PC-9 (cell line): ENCODE measurements at regions not wholly inside any gene's neighbourhood (a gene's known extent, or its start where the extent isn't known, plus 50 kb on each side); places are given as distances from the start of the nearest gene placed in this dataset.

Experiments used
- BruUV-seq: library from RNA; stranded (reverse); fragments of 400-500 nt; replicated peaks from 2 replicates; lab custom pipeline; 2021; lab: Mats Ljungman, UMichigan
- CTCF ChIA-PET: fragments of 300-600 bp; sonication (Branson Sonifier 250); formaldehyde crosslinking; loops from one replicate; lab custom pipeline; 2022; ENCODE audit warnings: antibody characterized with exemption; lab: Charles Lee
- POLR2A ChIA-PET: fragments of 300-600 bp; sonication (Branson Sonifier 250); formaldehyde crosslinking; loops from one replicate; lab custom pipeline; 2022; ENCODE audit warnings: antibody characterized with exemption; ENCODE audit not compliant: unreplicated experiment; lab: Charles Lee
- DNase-seq, 2 experiments: peaks; one replicate each; pipeline versions ENCODE4 v3.0.0 to v3.0.0-alpha.2; 2015 to 2022; ENCODE audit warnings: mixed read lengths in 1 of 2
- H2AFZ ChIP-seq: fragments of 200-600 bp; sonication (generic); 2 replicates; pipeline ENCODE4 v1.8.1; 2017; ENCODE audit warnings: antibody characterized with exemption
- H3F3A ChIP-seq: fragments of 200-600 bp; sonication (generic); 2 replicates; pipeline ENCODE4 v1.8.1; 2017; ENCODE audit warnings: antibody characterized with exemption, mild to moderate bottlenecking, low read depth; ENCODE audit not compliant: insufficient read depth
- H3K27ac ChIP-seq: fragments of 200-600 bp; sonication (generic); 2 replicates; pipeline ENCODE4 v1.6.1; 2016; ENCODE audit warnings: mixed run types
- H3K27me3 ChIP-seq: fragments of 200-600 bp; sonication (generic); 2 replicates; pipeline ENCODE4 v1.6.1; 2016; ENCODE audit warnings: low read depth, mixed run types; ENCODE audit not compliant: insufficient read depth
- H3K36me3 ChIP-seq: fragments of 200-600 bp; sonication (generic); 2 replicates; pipeline ENCODE4 v1.6.1; 2016; ENCODE audit warnings: low read depth, mixed run types
- H3K4me1 ChIP-seq: fragments of 200-600 bp; sonication (generic); replicated peaks from 2 replicates; pipeline ENCODE4 v1.6.1; 2016; ENCODE audit warnings: mixed run types; ENCODE audit not compliant: insufficient read depth
- H3K4me2 ChIP-seq: fragments of 200-600 bp; sonication (generic); 2 replicates; pipeline ENCODE4 v1.6.1; 2017; ENCODE audit warnings: mixed run types
- H3K4me3 ChIP-seq: fragments of 200-600 bp; sonication (generic); 2 replicates; pipeline ENCODE4 v1.6.1; 2016; ENCODE audit warnings: mixed run types
- H3K79me2 ChIP-seq: fragments of 200-600 bp; sonication (generic); 2 replicates; pipeline ENCODE4 v1.6.1; 2017; ENCODE audit warnings: low read depth, mixed run types
- H3K9me2 ChIP-seq: fragments of 200-600 bp; sonication (generic); 2 replicates; pipeline ENCODE4 v1.8.1; 2017; ENCODE audit warnings: mild to moderate bottlenecking; ENCODE audit not compliant: insufficient read depth
- H3K9me3 ChIP-seq: fragments of 200-600 bp; sonication (generic); 2 replicates; pipeline ENCODE4 v1.8.1; 2016; ENCODE audit warnings: low read depth; ENCODE audit not compliant: insufficient read depth
- H4K20me1 ChIP-seq: fragments of 200-600 bp; sonication (generic); 2 replicates; pipeline ENCODE4 v1.8.1; 2017; ENCODE audit not compliant: insufficient read depth
- CTCF ChIP-seq: fragments of 200-600 bp; sonication (generic); conservative IDR thresholded peaks from 2 replicates; pipeline ENCODE4 v1.6.1; 2017; ENCODE audit warnings: mixed run types, antibody characterized with exemption, mild to moderate bottlenecking, moderate library complexity
- EZH2 ChIP-seq: fragments of 200-600 bp; sonication (generic); IDR thresholded peaks from 2 replicates; pipeline ENCODE4 v1.8.0; 2017; ENCODE audit warnings: antibody characterized with exemption, low read depth
- intact Hi-C: fragments of 100-400 bp; cut with micrococcal nuclease; formaldehyde crosslinking; loops from one replicate; pipeline ENCODE4 v1.10.0; 2022; ENCODE audit not compliant: unreplicated experiment

GRCh38 chr17:34125921-34126320 lies 129.2 kb upstream of the CCL2 start:
- no peak for DNase-seq
- H3K4me2 ChIP-seq: no peak overlapping the region
- H3K4me1 ChIP-seq: no peaks in the 10 kb centered on the region
- H3K79me2 ChIP-seq: no peaks in the 10 kb centered on the region
- H3K36me3 ChIP-seq: no peaks in the 10 kb centered on the region
- no peaks in the 10 kb centered on the region; the same call in 1 of the 2 replicates for H3K9me2 ChIP-seq
- no peak overlapping the region for H2AFZ ChIP-seq
- H4K20me1 ChIP-seq: no peaks in the 10 kb centered on the region
- BruUV-seq: no TSS peak
- no peak overlapping the region for H3K4me3 ChIP-seq
- ChIA-PET CTCF (no interaction called here), POLR2A (no interaction called here)
- H3K27me3 ChIP-seq: peaks cover 48% of the 10 kb centered on the region; the same call in 1 of the 2 replicates
- H3F3A ChIP-seq: no peaks in the 10 kb centered on the region
- no peak overlapping the region for H3K27ac ChIP-seq
- intact Hi-C loops: no loop called here
- no peaks in the 10 kb centered on the region for H3K9me3 ChIP-seq
- TF ChIP-seq EZH2 (no peak), CTCF (no peak)

DNA sequence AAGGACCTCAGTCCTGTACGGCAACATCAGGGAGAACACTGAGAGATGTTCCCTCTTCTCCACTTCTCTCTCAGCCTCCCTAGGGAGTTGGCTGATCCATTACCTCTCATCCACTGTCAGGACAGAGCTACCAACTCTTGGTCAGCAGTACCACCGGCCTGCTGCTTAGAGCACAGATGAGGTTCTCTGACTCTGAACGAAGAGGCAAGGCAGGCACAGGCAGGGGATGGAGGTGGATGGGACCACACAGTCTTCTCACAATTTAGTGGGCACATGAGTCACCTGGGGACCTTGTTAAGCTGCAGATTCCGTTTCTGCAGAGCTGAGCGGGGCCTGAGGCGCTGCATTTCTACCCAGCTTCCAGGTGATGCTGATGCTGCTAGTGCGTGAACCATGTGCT lies 128.6 kb upstream of the CCL2 start:
- intact Hi-C loops: no loop called here
- DNase-seq: no peak
- Histone ChIP-seq H3K27ac (no peak overlapping the region), H3F3A (no peaks in the 10 kb centered on the region), H3K27me3 (peaks cover 53% of the 10 kb centered on the region), H2AFZ (no peak overlapping the region), H3K4me1 (no peaks in the 10 kb centered on the region), H3K4me3 (no peak overlapping the region), H3K9me2 (no peaks in the 10 kb centered on the region; the same call in 1 of the 2 replicates), H4K20me1 (no peaks in the 10 kb centered on the region), H3K4me2 (no peak overlapping the region), H3K9me3 (no peaks in the 10 kb centered on the region), H3K79me2 (no peaks in the 10 kb centered on the region), H3K36me3 (no peaks in the 10 kb centered on the region)
- TF ChIP-seq EZH2: no peak
- no peak for TF ChIP-seq CTCF
- BruUV-seq: no TSS peak
- POLR2A ChIA-PET: no interaction called here
- CTCF ChIA-PET: no interaction called here

GRCh38 chr17:34126965-34127364 lies 128.1 kb upstream of the CCL2 start:
- Histone ChIP-seq H3K36me3 (no peaks in the 10 kb centered on the region), H3K4me2 (no peak overlapping the region), H3K79me2 (no peaks in the 10 kb centered on the region), H3K4me1 (no peaks in the 10 kb centered on the region), H3K27me3 (peaks cover 58% of the 10 kb centered on the region), H3K27ac (no peak overlapping the region), H4K20me1 (no peaks in the 10 kb centered on the region), H3F3A (no peaks in the 10 kb centered on the region), H2AFZ (no peak overlapping the region), H3K4me3 (no peak overlapping the region), H3K9me3 (no peaks in the 10 kb centered on the region), H3K9me2 (no peaks in the 10 kb centered on the region; the same call in 1 of the 2 replicates)
- TF ChIP-seq CTCF (no peak), EZH2 (no peak)
- no TSS peak for BruUV-seq
- ChIA-PET CTCF (no interaction called here), POLR2A (interaction anchor here (0.7 kb wide), 1 partner anchor 7 kb away, joined by 5 read pairs; no protein-coding TSS in a partner anchor)
- intact Hi-C loops: no loop called here
- no peak for DNase-seq
